HL-60 (cell line): ENCODE measurements at regions not wholly inside any gene's neighbourhood (a gene's known extent, or its start where the extent isn't known, plus 50 kb on each side); places are given as distances from the start of the nearest gene placed in this dataset.

Source experiments
- CTCF ChIP-seq: IDR thresholded peaks from one replicate; pipeline ENCODE4 v1.5.1; 2011; ENCODE audit warnings: low read length, control low read depth, inconsistent platforms; ENCODE audit not compliant: insufficient read depth
- GABPA ChIP-seq: IDR thresholded peaks from 2 replicates; pipeline ENCODE4 v1.6.1; 2012; ENCODE audit warnings: low read depth
- POLR2AphosphoS5 ChIP-seq: IDR thresholded peaks from 2 replicates; pipeline ENCODE4 v1.6.1; 2012; ENCODE audit warnings: low read depth
- REST ChIP-seq: IDR thresholded peaks from 2 replicates; pipeline ENCODE4 v1.6.1; 2012; ENCODE audit warnings: low read depth; ENCODE audit not compliant: insufficient replicate concordance

- no peak for TF ChIP-seq CTCF
- TF ChIP-seq GABPA = no peak
- no peak for TF ChIP-seq REST
- TF ChIP-seq POLR2AphosphoS5 = no peak
Observed at GRCh38 chr14:34137001-34137745, 186.3 kb upstream of the EGLN3 start.
